SJSA1 (cell line): ENCODE measurements at regions not wholly inside any gene's neighbourhood (a gene's known extent, or its start where the extent isn't known, plus 50 kb on each side); places are given as distances from the start of the nearest gene placed in this dataset.
"Not testable (repeated sequence)": the region's sequence is repeated elsewhere in the genome, so short reads cannot be mapped to it uniquely, and the experiment has no call there.

Experiments
- DNase-seq, 2 experiments: peaks; one replicate each; pipeline ENCODE4 v3.0.0-alpha.2; 2015 to 2020; ENCODE audit warnings: low spot score in 2 of 2, low read depth in 1 of 2
- H3K27ac ChIP-seq: fragments of 250-450 bp; sonication (Bioruptor Pico); 2 replicates; pipeline ENCODE4 v1.5.1; 2020; ENCODE audit warnings: mild to moderate bottlenecking, moderate library complexity
- H3K27me3 ChIP-seq: fragments of 250-450 bp; sonication (Bioruptor Pico); replicated peaks from 2 replicates; pipeline ENCODE4 v1.5.1; 2020; ENCODE audit warnings: mild to moderate bottlenecking, moderate library complexity
- H3K36me3 ChIP-seq: fragments of 250-450 bp; sonication (Bioruptor Pico); 2 replicates; pipeline ENCODE4 v1.5.1; 2020; ENCODE audit warnings: mild to moderate bottlenecking
- H3K4me1 ChIP-seq: fragments of 250-450 bp; sonication (Bioruptor Pico); replicated peaks from 2 replicates; pipeline ENCODE4 v1.6.1; 2021; ENCODE audit warnings: mild to moderate bottlenecking
- H3K4me3 ChIP-seq: fragments of 250-450 bp; sonication (Bioruptor Pico); 2 replicates; pipeline ENCODE4 v1.5.1; 2020; ENCODE audit warnings: mild to moderate bottlenecking
- H3K9me3 ChIP-seq: fragments of 250-450 bp; sonication (Bioruptor Pico); replicated peaks from 2 replicates; pipeline ENCODE4 v1.5.1; 2020; ENCODE audit warnings: mild to moderate bottlenecking

- DNase-seq, result no peak
- no peak overlapping the region for H3K27ac ChIP-seq
Measured at GRCh38 chr5:164482351-164482750, 976.9 kb downstream of the MAT2B start.

GRCh38 chr5:164484948-164485347 lies 979.5 kb downstream of the MAT2B start:
- Histone ChIP-seq H3K27me3 (no peaks in the 10 kb centered on the region), H3K4me3 (no peak overlapping the region), H3K9me3 (peaks cover 4% of the 10 kb centered on the region; the same call in 1 of the 2 replicates), H3K27ac (no peak overlapping the region), H3K36me3 (no peaks in the 10 kb centered on the region), H3K4me1 (no peaks in the 10 kb centered on the region)
- no peak for DNase-seq

More at GRCh38 chr5:164482351-164482750, 976.9 kb downstream of the MAT2B start:
- Histone ChIP-seq H3K27me3 (no peaks in the 10 kb centered on the region), H3K4me3 (no peak overlapping the region), H3K4me1 (no peaks in the 10 kb centered on the region), H3K36me3 (no peaks in the 10 kb centered on the region), H3K9me3 (no peaks in the 10 kb centered on the region)

GRCh38 chr5:164487939-164488338 lies 982.5 kb downstream of the MAT2B start:
- no peaks in the 10 kb centered on the region for H3K4me1 ChIP-seq
- no peaks in the 10 kb centered on the region for H3K27me3 ChIP-seq
- H3K27ac ChIP-seq, result no peak overlapping the region
- H3K4me3 ChIP-seq, result no peak overlapping the region
- no peaks in the 10 kb centered on the region for H3K36me3 ChIP-seq
- DNase-seq, result no peak
- peaks cover 4% of the 10 kb centered on the region; the same call in 1 of the 2 replicates for H3K9me3 ChIP-seq

GRCh38 chr5:164497311-164498064 lies 992.1 kb downstream of the MAT2B start:
- Histone ChIP-seq H3K4me1 (no peaks in the 10 kb centered on the region), H3K27ac (no peak overlapping the region), H3K9me3 (no peaks in the 10 kb centered on the region), H3K36me3 (no peaks in the 10 kb centered on the region), H3K4me3 (no peak overlapping the region), H3K27me3 (no peaks in the 10 kb centered on the region)
- no peak for DNase-seq

GRCh38 chr5:164498438-164498837 lies 993.0 kb downstream of the MAT2B start:
- H3K36me3 ChIP-seq, result no peaks in the 10 kb centered on the region
- H3K27ac ChIP-seq, result no peak overlapping the region
- H3K9me3 ChIP-seq, result no peaks in the 10 kb centered on the region
- no peak for DNase-seq
- no peaks in the 10 kb centered on the region for H3K4me1 ChIP-seq
- no peak overlapping the region for H3K4me3 ChIP-seq
- H3K27me3 ChIP-seq, result no peaks in the 10 kb centered on the region

GRCh38 chr5:164500856-164501255 lies 995.4 kb downstream of the MAT2B start:
- no peaks in the 10 kb centered on the region for H3K4me1 ChIP-seq

GRCh38 chr5:164501344-164501743 lies 995.9 kb downstream of the MAT2B start:
- Histone ChIP-seq H3K4me3 (no peak overlapping the region), H3K27ac (no peak overlapping the region), H3K36me3 (no peaks in the 10 kb centered on the region), H3K9me3 (no peaks in the 10 kb centered on the region), H3K4me1 (no peaks in the 10 kb centered on the region), H3K27me3 (no peaks in the 10 kb centered on the region)
- no peak for DNase-seq

More at GRCh38 chr5:164500856-164501255, 995.4 kb downstream of the MAT2B start:
- Histone ChIP-seq H3K27ac (no peak overlapping the region), H3K36me3 (no peaks in the 10 kb centered on the region), H3K27me3 (no peaks in the 10 kb centered on the region), H3K4me3 (no peak overlapping the region), H3K9me3 (no peaks in the 10 kb centered on the region)
- DNase-seq, result no peak

- Histone ChIP-seq H3K4me3 (no peak overlapping the region), H3K36me3 (no peaks in the 10 kb centered on the region), H3K27ac (no peak overlapping the region), H3K9me3 (no peaks in the 10 kb centered on the region), H3K27me3 (no peaks in the 10 kb centered on the region), H3K4me1 (no peaks in the 10 kb centered on the region)
- peak in 1 of 2 experiments; percentile 45 for DNase-seq
Measured at GRCh38 chr5:164504141-164504772, 998.8 kb downstream of the MAT2B start.

- no peak overlapping the region for H3K27ac ChIP-seq
Measured at GRCh38 chr5:164505791-164506190, 1000.4 kb downstream of the MAT2B start.

GRCh38 chr5:164518067-164518740 lies 1012.8 kb downstream of the MAT2B start:
- no peak overlapping the region for H3K27ac ChIP-seq
- H3K36me3 ChIP-seq, result no peaks in the 10 kb centered on the region
- DNase-seq, result no peak
- H3K4me3 ChIP-seq, result no peak overlapping the region
- H3K4me1 ChIP-seq, result no peaks in the 10 kb centered on the region; the same call in 1 of the 2 replicates
- H3K9me3 ChIP-seq, result peaks cover 10% of the 10 kb centered on the region
- H3K27me3 ChIP-seq, result no peaks in the 10 kb centered on the region

More at GRCh38 chr5:164505791-164506190, 1000.4 kb downstream of the MAT2B start:
- Histone ChIP-seq H3K4me1 (no peaks in the 10 kb centered on the region), H3K4me3 (no peak overlapping the region), H3K27me3 (no peaks in the 10 kb centered on the region), H3K9me3 (no peaks in the 10 kb centered on the region), H3K36me3 (no peaks in the 10 kb centered on the region)
- no peak for DNase-seq

- Histone ChIP-seq H3K27ac (no peak overlapping the region), H3K9me3 (peaks cover 10% of the 10 kb centered on the region), H3K4me3 (no peak overlapping the region), H3K27me3 (no peaks in the 10 kb centered on the region), H3K4me1 (no peaks in the 10 kb centered on the region; the same call in 1 of the 2 replicates), H3K36me3 (no peaks in the 10 kb centered on the region)
- no peak for DNase-seq
Measured at GRCh38 chr5:164518741-164519080, 1013.3 kb downstream of the MAT2B start.

- Histone ChIP-seq H3K4me1 (no peaks in the 10 kb centered on the region), H3K27me3 (no peaks in the 10 kb centered on the region), H3K9me3 (peaks cover 3% of the 10 kb centered on the region; the same call in 1 of the 2 replicates), H3K4me3 (no peak overlapping the region), H3K36me3 (no peaks in the 10 kb centered on the region), H3K27ac (no peak overlapping the region)
- DNase-seq, result no peak
Measured at GRCh38 chr5:164532235-164532900, 1026.9 kb downstream of the MAT2B start.

- H3K4me1 ChIP-seq, H3K27me3 ChIP-seq, H3K9me3 ChIP-seq, H3K27ac ChIP-seq, H3K4me3 ChIP-seq, DNase-seq, H3K36me3 ChIP-seq: not testable (repeated sequence)
Measured at GRCh38 chr5:164533426-164533825, 1028.0 kb downstream of the MAT2B start.
